ENCODE measurements at regions not wholly inside any gene's neighbourhood (a gene's known extent, or its start where the extent isn't known, plus 50 kb on each side); places are given as distances from the start of the nearest gene placed in this dataset.
"Not testable (repeated sequence)": the region's sequence is repeated elsewhere in the genome, so short reads cannot be mapped to it uniquely, and the experiment has no call there.

DNA sequence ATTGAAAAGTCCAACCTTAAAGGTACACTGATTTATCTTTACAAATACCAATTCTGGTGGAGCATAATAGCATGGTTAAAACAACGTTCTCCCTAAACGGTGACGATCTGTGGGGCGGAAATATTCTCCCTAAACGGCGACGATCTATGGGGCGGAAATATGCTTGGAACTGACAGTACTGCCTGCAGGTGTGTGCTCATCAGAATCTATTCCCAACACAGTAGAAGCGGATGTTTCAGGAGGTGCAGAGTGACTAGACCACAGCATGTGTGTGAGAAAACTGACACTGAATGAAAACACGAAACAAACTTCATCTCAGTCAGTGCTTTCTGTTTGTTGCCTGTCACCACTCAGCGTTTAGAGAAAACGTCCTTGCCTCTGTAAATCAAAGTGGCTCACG, 210.0 kb downstream of the BANP start:
- DNase-seq (ENCODE audit: extremely low spot score, unreplicated experiment): peak; percentile 20
- H3K4me1 Mint-ChIP-seq (ENCODE audit: unreplicated experiment); H3K27ac Mint-ChIP-seq; H3K9me3 Mint-ChIP-seq; H3K4me3 Mint-ChIP-seq; H3K36me3 Mint-ChIP-seq; H3K27me3 Mint-ChIP-seq: not testable (repeated sequence)

DNA sequence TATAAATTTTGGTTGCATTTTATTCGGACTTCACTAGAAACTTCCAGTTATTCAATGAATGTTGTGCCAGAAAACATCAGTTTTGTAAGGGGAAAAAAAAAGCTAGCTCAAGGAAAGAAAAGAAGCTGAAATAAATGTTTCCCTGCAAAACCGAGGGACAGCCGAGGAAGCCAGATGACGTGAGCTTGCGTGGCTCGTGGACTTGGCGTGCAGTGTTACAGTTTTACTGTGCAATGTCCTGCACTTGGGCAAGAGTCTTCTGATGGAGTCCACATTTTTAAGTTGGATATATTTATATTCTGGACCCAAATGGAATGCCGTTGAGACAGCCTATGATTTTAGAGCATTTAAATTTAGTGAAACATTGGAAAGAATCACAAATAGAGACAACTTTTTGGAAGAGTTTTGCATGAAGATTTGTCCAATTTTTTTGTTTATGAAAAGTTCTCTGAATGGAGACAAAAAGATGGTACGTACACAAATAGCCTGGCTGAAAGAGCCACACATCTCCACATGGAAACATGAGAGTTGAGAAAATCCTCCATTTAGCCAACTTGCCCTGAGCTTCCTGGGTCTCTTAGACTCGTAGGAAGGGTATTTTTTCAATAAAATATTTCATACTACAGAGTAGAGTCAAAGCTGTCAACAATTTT, 210.5 kb downstream of the BANP start:
- not testable (repeated sequence) for H3K9me3 Mint-ChIP-seq; H3K27me3 Mint-ChIP-seq; H3K36me3 Mint-ChIP-seq; H3K4me3 Mint-ChIP-seq; DNase-seq (ENCODE audit: extremely low spot score, unreplicated experiment); H3K4me1 Mint-ChIP-seq (ENCODE audit: unreplicated experiment); H3K27ac Mint-ChIP-seq

GRCh38 chr16:88162778-88163177, 211.5 kb downstream of the BANP start:
- not testable (repeated sequence) for H3K4me1 Mint-ChIP-seq (ENCODE audit: unreplicated experiment); H3K4me3 Mint-ChIP-seq; DNase-seq (ENCODE audit: extremely low spot score, unreplicated experiment); H3K36me3 Mint-ChIP-seq; H3K9me3 Mint-ChIP-seq; H3K27me3 Mint-ChIP-seq; H3K27ac Mint-ChIP-seq

GRCh38 chr16:88164196-88165039, 213.2 kb downstream of the BANP start:
- H3K9me3 Mint-ChIP-seq; H3K36me3 Mint-ChIP-seq; H3K4me3 Mint-ChIP-seq; H3K4me1 Mint-ChIP-seq (ENCODE audit: unreplicated experiment); H3K27ac Mint-ChIP-seq; H3K27me3 Mint-ChIP-seq: not testable (repeated sequence)
- peak; percentile 60 for DNase-seq (ENCODE audit: extremely low spot score, unreplicated experiment)

DNA sequence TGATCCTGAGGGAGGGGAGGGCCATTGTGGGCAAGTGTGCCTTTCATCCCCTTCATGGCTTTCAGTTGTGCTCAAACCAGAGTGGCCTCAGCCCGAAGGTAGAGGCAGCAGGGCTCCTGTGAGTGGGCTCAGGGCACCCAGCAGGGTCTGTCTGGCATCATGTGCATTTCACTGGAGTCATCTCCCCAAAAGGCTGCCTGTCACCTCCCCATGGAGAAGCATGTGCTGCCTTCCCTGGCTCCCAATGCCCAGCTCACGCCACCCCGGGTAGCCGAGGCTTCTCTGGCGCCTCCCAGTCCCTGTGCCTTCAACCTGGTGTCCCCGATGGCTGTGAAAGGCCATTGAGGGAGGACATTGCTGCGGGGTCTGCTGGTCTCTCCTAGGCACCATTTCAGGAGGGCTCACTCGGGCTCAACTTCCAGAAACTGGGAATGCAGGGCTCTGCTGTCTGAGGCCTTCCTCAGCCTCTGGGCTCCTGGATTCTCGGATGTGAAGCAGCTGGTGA, 213.9 kb downstream of the BANP start:
- DNase-seq (ENCODE audit: extremely low spot score, unreplicated experiment): peak; percentile 59
- not testable (repeated sequence) for H3K9me3 Mint-ChIP-seq; H3K4me1 Mint-ChIP-seq (ENCODE audit: unreplicated experiment); H3K36me3 Mint-ChIP-seq; H3K27me3 Mint-ChIP-seq; H3K4me3 Mint-ChIP-seq; H3K27ac Mint-ChIP-seq

DNA sequence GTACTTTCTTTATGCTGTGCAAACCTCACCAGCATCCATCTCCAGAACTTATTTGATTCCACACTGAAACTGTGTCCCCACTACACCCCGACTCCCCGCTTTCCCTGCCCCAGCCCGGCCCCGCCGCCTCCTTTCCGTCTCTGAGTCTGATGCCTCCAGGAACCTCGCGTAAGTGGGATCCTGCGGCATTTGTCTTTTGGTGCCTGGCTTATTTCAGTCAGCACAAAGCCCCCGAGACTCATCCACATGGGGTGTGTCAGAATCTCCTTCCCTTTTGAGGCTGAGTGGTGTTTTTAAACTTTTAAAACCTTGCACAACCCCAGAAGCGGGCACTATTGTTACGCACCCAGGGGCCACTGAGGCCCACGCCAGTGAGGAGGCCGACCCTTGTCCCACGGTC, 214.4 kb downstream of the BANP start:
- H3K4me1 Mint-ChIP-seq (ENCODE audit: unreplicated experiment): peaks cover 14% of the 10 kb centered on the region
- not testable (repeated sequence) for H3K27me3 Mint-ChIP-seq, H3K36me3 Mint-ChIP-seq, H3K27ac Mint-ChIP-seq, H3K4me3 Mint-ChIP-seq, H3K9me3 Mint-ChIP-seq
- DNase-seq (ENCODE audit: extremely low spot score, unreplicated experiment): peak; percentile 24

GRCh38 chr16:88166209-88166773, 215.1 kb downstream of the BANP start:
- H3K9me3 Mint-ChIP-seq, H3K36me3 Mint-ChIP-seq, H3K4me3 Mint-ChIP-seq, H3K27me3 Mint-ChIP-seq, H3K27ac Mint-ChIP-seq: not testable (repeated sequence)
- H3K4me1 Mint-ChIP-seq (ENCODE audit: unreplicated experiment): peaks cover 14% of the 10 kb centered on the region
- peak; percentile 8 for DNase-seq (ENCODE audit: extremely low spot score, unreplicated experiment)

- not testable (repeated sequence) for H3K27ac Mint-ChIP-seq, H3K27me3 Mint-ChIP-seq, H3K4me3 Mint-ChIP-seq
Observed at GRCh38 chr16:88167798-88168556, 214.8 kb upstream of the ZNF469 start.

GRCh38 chr16:88168557-88168949, 214.2 kb upstream of the ZNF469 start:
- not testable (repeated sequence) for H3K27me3 Mint-ChIP-seq; H3K27ac Mint-ChIP-seq; H3K36me3 Mint-ChIP-seq; H3K4me3 Mint-ChIP-seq; H3K9me3 Mint-ChIP-seq; DNase-seq (ENCODE audit: extremely low spot score, unreplicated experiment)
- peaks cover 14% of the 10 kb centered on the region for H3K4me1 Mint-ChIP-seq (ENCODE audit: unreplicated experiment)

More at GRCh38 chr16:88167798-88168556, 214.8 kb upstream of the ZNF469 start:
- DNase-seq (ENCODE audit: extremely low spot score, unreplicated experiment): peak; percentile 40
- H3K4me1 Mint-ChIP-seq (ENCODE audit: unreplicated experiment): peaks cover 14% of the 10 kb centered on the region
- not testable (repeated sequence) for H3K9me3 Mint-ChIP-seq, H3K36me3 Mint-ChIP-seq

DNA sequence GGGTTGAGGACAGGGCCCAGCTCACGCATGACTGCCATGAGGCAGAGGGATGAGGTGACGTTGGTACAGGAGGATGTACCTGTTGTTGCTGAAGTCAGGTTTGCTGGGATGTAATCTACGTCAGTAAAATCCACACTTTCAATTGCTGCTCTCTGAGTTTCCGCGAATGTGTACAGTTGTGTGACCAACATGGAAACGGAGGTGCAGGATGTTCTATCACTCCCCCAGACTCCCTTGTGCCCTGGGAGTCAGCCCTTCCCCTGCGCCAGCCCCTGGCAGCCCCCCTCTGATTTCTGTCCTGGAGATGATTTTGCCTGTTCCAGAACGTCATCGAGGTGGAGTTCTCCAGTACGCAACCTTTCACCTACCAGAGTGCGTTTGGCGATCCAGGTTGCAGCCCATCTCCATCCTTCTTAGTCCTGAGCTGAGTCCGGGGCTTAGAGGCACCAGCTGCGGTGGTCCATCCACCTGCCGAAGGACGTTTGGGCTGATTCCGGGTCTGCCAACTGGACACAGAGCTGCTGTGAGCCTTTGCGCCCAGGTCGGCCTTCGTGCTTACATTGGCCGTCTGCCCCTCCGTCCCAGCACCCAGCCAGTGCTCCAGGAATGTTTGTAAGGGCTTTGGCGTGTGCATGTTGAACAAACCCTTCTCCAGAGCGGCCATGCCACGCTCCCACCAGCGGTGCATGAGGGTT, 213.5 kb upstream of the ZNF469 start:
- H3K4me1 Mint-ChIP-seq (ENCODE audit: unreplicated experiment): peaks cover 14% of the 10 kb centered on the region
- H3K36me3 Mint-ChIP-seq; H3K27ac Mint-ChIP-seq; DNase-seq (ENCODE audit: extremely low spot score, unreplicated experiment); H3K27me3 Mint-ChIP-seq; H3K9me3 Mint-ChIP-seq; H3K4me3 Mint-ChIP-seq: not testable (repeated sequence)

- peaks cover 14% of the 10 kb centered on the region for H3K4me1 Mint-ChIP-seq (ENCODE audit: unreplicated experiment)
- H3K27ac Mint-ChIP-seq; H3K4me3 Mint-ChIP-seq; H3K9me3 Mint-ChIP-seq; DNase-seq (ENCODE audit: extremely low spot score, unreplicated experiment); H3K27me3 Mint-ChIP-seq; H3K36me3 Mint-ChIP-seq: not testable (repeated sequence)
Observed at GRCh38 chr16:88169831-88170165, 213.0 kb upstream of the ZNF469 start.

All from type B pancreatic cell (in vitro differentiated cells).